ENCODE measurements at regions not wholly inside any gene's neighbourhood (a gene's known extent, or its start where the extent isn't known, plus 50 kb on each side); places are given as distances from the start of the nearest gene placed in this dataset.

DNA sequence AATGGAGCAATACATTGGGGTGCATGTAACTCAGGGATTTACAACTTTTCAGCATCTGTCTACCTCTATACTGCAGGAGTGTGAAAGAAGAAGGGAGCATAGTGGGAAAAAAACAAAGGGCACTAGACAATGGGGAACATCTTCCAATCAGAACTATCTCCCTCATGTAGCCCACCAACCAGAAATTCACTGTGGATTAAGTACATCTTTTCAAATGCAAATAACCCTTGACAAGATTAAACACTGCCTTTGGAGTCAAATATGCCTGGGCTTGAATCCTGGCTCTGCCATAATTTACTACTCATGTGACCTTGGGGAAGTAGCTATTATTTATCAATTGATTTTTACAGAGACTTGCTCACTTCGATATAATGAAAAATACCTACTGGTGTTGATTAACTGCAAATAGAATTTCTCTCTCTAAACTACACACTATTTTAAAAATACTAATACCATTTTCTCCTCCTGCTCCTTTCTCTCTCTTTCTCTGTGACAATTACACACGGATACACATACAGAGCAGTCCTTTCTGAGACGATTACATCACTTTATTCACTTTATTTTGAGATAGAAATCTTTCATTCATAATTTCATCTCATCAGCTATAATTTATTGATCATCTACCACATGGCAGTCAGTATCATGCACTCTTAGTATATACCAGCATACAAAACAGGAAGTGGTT, 783.7 kb downstream of the FRK start:
- ATAC-seq (ENCODE audit: low read depth) (no peak), DNase-seq (no peak)
- H3K36me3 Mint-ChIP-seq (ENCODE audit: low read depth), result no peaks in the 10 kb centered on the region
- no peaks in the 10 kb centered on the region for H3K4me1 Mint-ChIP-seq
- H3K27ac Mint-ChIP-seq, result no peak overlapping the region
- ChIA-PET POLR2A (no interaction called here), CTCF (no interaction called here)
- TF ChIP-seq, protein P1, sequence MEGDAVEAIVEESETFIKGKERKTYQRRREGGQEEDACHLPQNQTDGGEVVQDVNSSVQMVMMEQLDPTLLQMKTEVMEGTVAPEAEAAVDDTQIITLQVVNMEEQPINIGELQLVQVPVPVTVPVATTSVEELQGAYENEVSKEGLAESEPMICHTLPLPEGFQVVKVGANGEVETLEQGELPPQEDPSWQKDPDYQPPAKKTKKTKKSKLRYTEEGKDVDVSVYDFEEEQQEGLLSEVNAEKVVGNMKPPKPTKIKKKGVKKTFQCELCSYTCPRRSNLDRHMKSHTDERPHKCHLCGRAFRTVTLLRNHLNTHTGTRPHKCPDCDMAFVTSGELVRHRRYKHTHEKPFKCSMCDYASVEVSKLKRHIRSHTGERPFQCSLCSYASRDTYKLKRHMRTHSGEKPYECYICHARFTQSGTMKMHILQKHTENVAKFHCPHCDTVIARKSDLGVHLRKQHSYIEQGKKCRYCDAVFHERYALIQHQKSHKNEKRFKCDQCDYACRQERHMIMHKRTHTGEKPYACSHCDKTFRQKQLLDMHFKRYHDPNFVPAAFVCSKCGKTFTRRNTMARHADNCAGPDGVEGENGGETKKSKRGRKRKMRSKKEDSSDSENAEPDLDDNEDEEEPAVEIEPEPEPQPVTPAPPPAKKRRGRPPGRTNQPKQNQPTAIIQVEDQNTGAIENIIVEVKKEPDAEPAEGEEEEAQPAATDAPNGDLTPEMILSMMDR (IDR thresholded peaks at IDR 0.05), result no peak
- no peak overlapping the region for H3K4me3 Mint-ChIP-seq
- intact Hi-C loops (cut with micrococcal nuclease), result no loop called here
- no peaks in the 10 kb centered on the region for H3K27me3 Mint-ChIP-seq
- H3K9me3 Mint-ChIP-seq, result peaks cover under 1% of the 10 kb centered on the region

DNA sequence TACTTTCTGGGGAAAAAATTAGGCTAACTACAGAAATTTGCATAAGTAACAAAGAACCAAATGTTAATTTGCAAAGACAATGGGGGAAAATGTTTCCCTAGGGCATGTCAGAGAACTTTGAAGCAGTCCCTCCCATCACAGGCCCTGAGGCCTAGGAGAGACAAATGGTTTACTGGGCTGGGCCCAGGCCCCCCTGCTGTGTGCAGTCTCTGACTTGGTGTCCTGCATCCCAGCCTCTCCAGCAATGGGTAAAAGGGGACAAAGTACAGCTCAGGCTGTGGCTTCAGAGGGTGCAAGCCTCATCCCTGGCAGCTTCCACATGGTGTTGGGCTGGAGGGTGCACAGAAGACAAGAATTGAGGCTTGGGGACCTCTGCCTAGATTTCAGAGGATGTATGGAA, 788.4 kb downstream of the FRK start:
- Mint-ChIP-seq H3K27me3 (no peaks in the 10 kb centered on the region), H3K9me3 (peaks cover 6% of the 10 kb centered on the region), H3K4me1 (no peaks in the 10 kb centered on the region), H3K36me3 (ENCODE audit: low read depth) (no peaks in the 10 kb centered on the region), H3K27ac (no peak overlapping the region), H3K4me3 (no peak overlapping the region)
- TF ChIP-seq, protein P1 (IDR thresholded peaks at IDR 0.05), result no peak
- DNase-seq (no peak), ATAC-seq (ENCODE audit: low read depth) (no peak)
- POLR2A ChIA-PET, result no interaction called here
- CTCF ChIA-PET, result no interaction called here
- intact Hi-C loops (cut with micrococcal nuclease), result no loop called here

DNA sequence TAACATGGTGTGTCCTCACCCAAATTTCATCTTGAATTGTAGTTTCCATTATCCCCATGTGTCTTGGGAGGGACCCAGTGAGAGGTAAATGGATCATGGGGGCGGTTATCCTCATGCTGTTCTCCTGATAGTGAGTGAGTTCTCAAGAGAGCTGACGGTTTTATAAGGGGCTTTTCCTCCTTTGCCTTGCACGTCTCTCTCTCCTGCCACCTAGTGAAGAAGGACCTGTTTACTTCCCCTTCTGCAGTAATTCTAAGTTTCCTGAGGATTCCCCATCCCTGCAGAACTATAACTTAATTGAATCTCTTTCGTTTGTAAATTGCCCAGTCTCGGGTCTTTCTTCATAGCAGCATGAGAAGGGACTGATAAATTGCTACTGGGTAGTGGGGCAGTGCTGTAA, 789.3 kb downstream of the FRK start:
- POLR2A ChIA-PET, result no interaction called here
- Mint-ChIP-seq H3K9me3 (peaks cover 6% of the 10 kb centered on the region), H3K27ac (no peak overlapping the region), H3K4me1 (no peaks in the 10 kb centered on the region), H3K27me3 (no peaks in the 10 kb centered on the region), H3K36me3 (ENCODE audit: low read depth) (no peaks in the 10 kb centered on the region), H3K4me3 (no peak overlapping the region)
- DNase-seq (no peak), ATAC-seq (ENCODE audit: low read depth) (no peak)
- CTCF ChIA-PET, result no interaction called here
- intact Hi-C loops (cut with micrococcal nuclease), result no loop called here
- TF ChIP-seq, protein P1 (IDR thresholded peaks at IDR 0.05), result no peak

DNA sequence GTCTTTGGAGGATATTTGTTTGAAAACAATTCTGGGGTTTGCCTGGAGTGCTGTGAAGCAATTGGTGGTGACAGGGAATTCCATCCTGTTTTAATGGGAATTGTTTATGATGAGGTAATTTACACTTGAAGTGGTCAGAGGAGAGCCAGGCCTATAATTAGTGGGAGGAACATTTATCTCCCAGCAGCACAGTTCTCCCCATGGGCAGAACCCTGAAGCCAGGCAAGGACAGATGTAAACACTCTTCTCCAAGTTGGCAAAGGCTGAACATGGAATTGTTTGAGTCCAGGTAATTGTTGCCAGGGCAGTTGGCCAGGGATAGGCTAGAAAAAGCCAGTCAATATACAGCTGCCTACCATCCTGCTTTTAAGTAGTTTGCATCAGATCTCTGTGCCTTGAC, 789.7 kb downstream of the FRK start:
- DNase-seq (no peak), ATAC-seq (ENCODE audit: low read depth) (no peak)
- TF ChIP-seq, protein P1 (IDR thresholded peaks at IDR 0.05), result no peak
- no peaks in the 10 kb centered on the region for H3K4me1 Mint-ChIP-seq
- H3K36me3 Mint-ChIP-seq (ENCODE audit: low read depth), result no peaks in the 10 kb centered on the region
- intact Hi-C loops (cut with micrococcal nuclease), result no loop called here
- peaks cover 6% of the 10 kb centered on the region for H3K9me3 Mint-ChIP-seq
- no peaks in the 10 kb centered on the region for H3K27me3 Mint-ChIP-seq
- H3K4me3 Mint-ChIP-seq, result no peak overlapping the region
- ChIA-PET POLR2A (no interaction called here), CTCF (no interaction called here)
- H3K27ac Mint-ChIP-seq, result no peak overlapping the region

DNA sequence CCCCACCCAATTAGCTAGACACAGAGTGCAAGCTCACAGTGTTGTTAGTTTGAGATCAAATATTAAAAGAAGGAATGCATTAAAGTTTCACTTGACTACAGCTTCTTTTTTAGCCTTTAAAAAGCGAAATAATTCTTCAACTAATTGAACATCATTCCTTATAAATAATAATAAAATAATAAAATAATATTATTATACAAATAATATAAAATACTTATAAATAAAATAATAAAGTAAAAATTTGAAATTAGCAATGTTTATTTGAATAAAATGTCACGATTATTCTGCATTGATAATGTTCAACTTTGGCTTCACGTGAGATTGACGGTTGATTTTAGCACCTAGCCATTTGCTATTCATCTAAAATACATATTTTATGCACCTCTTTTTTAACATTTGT, 819.3 kb downstream of the FRK start:
- intact Hi-C loops (cut with micrococcal nuclease), result no loop called here

More for the DNA sequence above, 819.3 kb downstream of the FRK start:
- ChIA-PET POLR2A (no interaction called here), CTCF (no interaction called here)
- Mint-ChIP-seq H3K9me3 (peaks cover 3% of the 10 kb centered on the region), H3K27ac (no peak overlapping the region), H3K36me3 (ENCODE audit: low read depth) (no peaks in the 10 kb centered on the region), H3K4me3 (no peak overlapping the region), H3K27me3 (no peaks in the 10 kb centered on the region), H3K4me1 (no peaks in the 10 kb centered on the region)
- no peak for ATAC-seq (ENCODE audit: low read depth)
- DNase-seq, result no peak
- TF ChIP-seq, protein P1 (IDR thresholded peaks at IDR 0.05), result no peak
